PFSK-1 (cell line): ENCODE measurements at regions not wholly inside any gene's neighbourhood (a gene's known extent, or its start where the extent isn't known, plus 50 kb on each side); places are given as distances from the start of the nearest gene placed in this dataset.

Source experiments
- POLR2AphosphoS5 ChIP-seq: IDR thresholded peaks from 2 replicates; pipeline ENCODE4 v1.6.1; 2012; ENCODE audit warnings: low read depth, mild to moderate bottlenecking, control low read depth, low read length, moderate library complexity
- SIN3A ChIP-seq: IDR thresholded peaks from 2 replicates; pipeline ENCODE4 v1.6.1; 2012; ENCODE audit warnings: mild to moderate bottlenecking, low read length, moderate library complexity, borderline replicate concordance; ENCODE audit not compliant: insufficient read depth
- TAF1 ChIP-seq: IDR thresholded peaks from 2 replicates; pipeline ENCODE4 v1.6.1; 2012; ENCODE audit warnings: low read length, control low read depth, borderline replicate concordance; ENCODE audit not compliant: insufficient read depth
- TF ChIP-seq, protein P1 (sequence below), 2 experiments: IDR thresholded peaks; 2 replicates each; pipeline versions ENCODE4 v1.6.1 to v1.8.0; 2011 to 2012; ENCODE audit warnings: low read depth in 2 of 2, low read length in 2 of 2, control low read depth in 1 of 2, inconsistent platforms in 1 of 2, mild to moderate bottlenecking in 1 of 2, moderate library complexity in 1 of 2; ENCODE audit not compliant: insufficient read depth in 1 of 2

- TF ChIP-seq, protein P1, sequence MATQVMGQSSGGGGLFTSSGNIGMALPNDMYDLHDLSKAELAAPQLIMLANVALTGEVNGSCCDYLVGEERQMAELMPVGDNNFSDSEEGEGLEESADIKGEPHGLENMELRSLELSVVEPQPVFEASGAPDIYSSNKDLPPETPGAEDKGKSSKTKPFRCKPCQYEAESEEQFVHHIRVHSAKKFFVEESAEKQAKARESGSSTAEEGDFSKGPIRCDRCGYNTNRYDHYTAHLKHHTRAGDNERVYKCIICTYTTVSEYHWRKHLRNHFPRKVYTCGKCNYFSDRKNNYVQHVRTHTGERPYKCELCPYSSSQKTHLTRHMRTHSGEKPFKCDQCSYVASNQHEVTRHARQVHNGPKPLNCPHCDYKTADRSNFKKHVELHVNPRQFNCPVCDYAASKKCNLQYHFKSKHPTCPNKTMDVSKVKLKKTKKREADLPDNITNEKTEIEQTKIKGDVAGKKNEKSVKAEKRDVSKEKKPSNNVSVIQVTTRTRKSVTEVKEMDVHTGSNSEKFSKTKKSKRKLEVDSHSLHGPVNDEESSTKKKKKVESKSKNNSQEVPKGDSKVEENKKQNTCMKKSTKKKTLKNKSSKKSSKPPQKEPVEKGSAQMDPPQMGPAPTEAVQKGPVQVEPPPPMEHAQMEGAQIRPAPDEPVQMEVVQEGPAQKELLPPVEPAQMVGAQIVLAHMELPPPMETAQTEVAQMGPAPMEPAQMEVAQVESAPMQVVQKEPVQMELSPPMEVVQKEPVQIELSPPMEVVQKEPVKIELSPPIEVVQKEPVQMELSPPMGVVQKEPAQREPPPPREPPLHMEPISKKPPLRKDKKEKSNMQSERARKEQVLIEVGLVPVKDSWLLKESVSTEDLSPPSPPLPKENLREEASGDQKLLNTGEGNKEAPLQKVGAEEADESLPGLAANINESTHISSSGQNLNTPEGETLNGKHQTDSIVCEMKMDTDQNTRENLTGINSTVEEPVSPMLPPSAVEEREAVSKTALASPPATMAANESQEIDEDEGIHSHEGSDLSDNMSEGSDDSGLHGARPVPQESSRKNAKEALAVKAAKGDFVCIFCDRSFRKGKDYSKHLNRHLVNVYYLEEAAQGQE (IDR thresholded peaks at IDR 0.05; ENCODE audit: insufficient read depth in 1 of 2, low read depth in 2 of 2, low read length in 2 of 2) = no peak
- TF ChIP-seq POLR2AphosphoS5 (no peak), SIN3A (no peak), TAF1 (no peak)
Observed at GRCh38 chr2:226074391-226074790, 674.9 kb downstream of the NYAP2 start.
